ENCODE measurements at regions not wholly inside any gene's neighbourhood (a gene's known extent, or its start where the extent isn't known, plus 50 kb on each side); places are given as distances from the start of the nearest gene placed in this dataset.
"Not testable (repeated sequence)": the region's sequence is repeated elsewhere in the genome, so short reads cannot be mapped to it uniquely, and the experiment has no call there.

DNA sequence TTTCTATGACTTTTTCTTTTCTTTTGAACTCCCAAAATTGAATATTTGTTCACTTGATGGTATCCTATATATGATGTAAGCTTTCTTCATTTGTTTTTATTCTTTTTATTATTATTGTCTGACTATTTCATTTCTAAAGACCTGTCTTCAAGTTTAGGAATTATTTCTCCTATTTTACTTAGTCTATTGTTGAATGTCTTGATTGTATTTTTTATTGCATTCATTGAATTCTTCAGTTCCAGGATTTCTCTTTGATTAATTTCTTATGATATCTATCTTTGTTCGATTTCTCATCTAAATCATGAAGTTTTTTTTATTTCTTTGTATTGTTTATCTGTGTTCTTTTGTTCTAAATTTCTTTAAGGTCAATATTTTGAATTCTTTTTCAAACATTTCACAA lies 238.8 kb downstream of the TTC6 start:
- Histone ChIP-seq H3K9me3 (ENCODE audit: insufficient read depth, low read depth, low read length) (no peaks in the 10 kb centered on the region), H4K20me1 (ENCODE audit: insufficient read depth, low read length) (no peaks in the 10 kb centered on the region), H2AFZ (ENCODE audit: low read depth, low read length) (no peak overlapping the region), H3K79me2 (ENCODE audit: insufficient read depth, low read length) (no peaks in the 10 kb centered on the region), H3K9ac (ENCODE audit: low read length) (no peak overlapping the region), H3K4me1 (ENCODE audit: insufficient read depth, low read length) (no peaks in the 10 kb centered on the region), H3K27ac (ENCODE audit: low read depth, low read length) (no peak overlapping the region), H3K4me2 (ENCODE audit: low read length) (no peak overlapping the region), H3K4me3 (ENCODE audit: insufficient read depth, low read depth, low read length) (no peak overlapping the region), H3K27me3 (ENCODE audit: insufficient read depth, low read length) (no peaks in the 10 kb centered on the region), H3K36me3 (ENCODE audit: insufficient read depth, low read length) (no peaks in the 10 kb centered on the region)
- Mint-ChIP-seq H3K9me3 (ENCODE audit: unreplicated experiment) (peaks cover 19% of the 10 kb centered on the region), H3K4me3 (ENCODE audit: unreplicated experiment) (no peak overlapping the region), H3K27me3 (ENCODE audit: low read depth, unreplicated experiment) (no peaks in the 10 kb centered on the region), H3K27ac (ENCODE audit: unreplicated experiment) (no peak overlapping the region), H3K36me3 (ENCODE audit: low read depth, unreplicated experiment) (no peaks in the 10 kb centered on the region), H3K4me1 (ENCODE audit: low read depth, unreplicated experiment) (no peaks in the 10 kb centered on the region)
- DNase-seq (ENCODE audit: low read depth) (no peak), FAIRE-seq (no peak)
- TF ChIP-seq, protein P1, sequence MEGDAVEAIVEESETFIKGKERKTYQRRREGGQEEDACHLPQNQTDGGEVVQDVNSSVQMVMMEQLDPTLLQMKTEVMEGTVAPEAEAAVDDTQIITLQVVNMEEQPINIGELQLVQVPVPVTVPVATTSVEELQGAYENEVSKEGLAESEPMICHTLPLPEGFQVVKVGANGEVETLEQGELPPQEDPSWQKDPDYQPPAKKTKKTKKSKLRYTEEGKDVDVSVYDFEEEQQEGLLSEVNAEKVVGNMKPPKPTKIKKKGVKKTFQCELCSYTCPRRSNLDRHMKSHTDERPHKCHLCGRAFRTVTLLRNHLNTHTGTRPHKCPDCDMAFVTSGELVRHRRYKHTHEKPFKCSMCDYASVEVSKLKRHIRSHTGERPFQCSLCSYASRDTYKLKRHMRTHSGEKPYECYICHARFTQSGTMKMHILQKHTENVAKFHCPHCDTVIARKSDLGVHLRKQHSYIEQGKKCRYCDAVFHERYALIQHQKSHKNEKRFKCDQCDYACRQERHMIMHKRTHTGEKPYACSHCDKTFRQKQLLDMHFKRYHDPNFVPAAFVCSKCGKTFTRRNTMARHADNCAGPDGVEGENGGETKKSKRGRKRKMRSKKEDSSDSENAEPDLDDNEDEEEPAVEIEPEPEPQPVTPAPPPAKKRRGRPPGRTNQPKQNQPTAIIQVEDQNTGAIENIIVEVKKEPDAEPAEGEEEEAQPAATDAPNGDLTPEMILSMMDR (IDR thresholded peaks at IDR 0.05; ENCODE audit: insufficient read depth, low read depth, low read length): no peak
- TF ChIP-seq EZH2 (IDR thresholded peaks at IDR 0.05; ENCODE audit: insufficient read depth, low read length): no peak

DNA sequence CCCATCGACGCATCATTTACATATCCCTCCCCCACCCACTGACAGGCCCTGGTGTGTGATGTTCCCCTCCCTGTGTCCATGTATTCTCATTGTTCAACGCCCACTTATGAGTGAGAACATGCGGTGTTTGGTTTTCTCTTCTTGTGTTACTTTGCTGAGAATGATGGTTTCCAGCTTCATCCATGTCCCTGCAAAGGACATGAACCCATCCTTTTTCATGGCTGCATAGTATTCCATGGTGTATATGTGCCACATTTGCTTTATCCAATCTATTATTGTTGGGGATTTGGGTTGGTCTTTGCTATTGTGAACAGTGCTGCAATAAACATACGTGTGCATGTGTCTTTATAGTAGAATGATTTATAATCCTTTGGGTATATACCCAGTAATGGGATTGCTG lies 243.3 kb downstream of the TTC6 start:
- H3K36me3 Mint-ChIP-seq (ENCODE audit: low read depth, unreplicated experiment); H2AFZ ChIP-seq (ENCODE audit: low read depth, low read length); H3K36me3 ChIP-seq (ENCODE audit: insufficient read depth, low read length); H3K27ac Mint-ChIP-seq (ENCODE audit: unreplicated experiment); DNase-seq (ENCODE audit: low read depth); H3K4me3 Mint-ChIP-seq (ENCODE audit: unreplicated experiment); H3K27ac ChIP-seq (ENCODE audit: low read depth, low read length); H3K4me1 ChIP-seq (ENCODE audit: insufficient read depth, low read length); H3K79me2 ChIP-seq (ENCODE audit: insufficient read depth, low read length); FAIRE-seq; H3K27me3 Mint-ChIP-seq (ENCODE audit: low read depth, unreplicated experiment); H3K27me3 ChIP-seq (ENCODE audit: insufficient read depth, low read length); H3K4me1 Mint-ChIP-seq (ENCODE audit: low read depth, unreplicated experiment); H4K20me1 ChIP-seq (ENCODE audit: insufficient read depth, low read length); H3K9me3 ChIP-seq (ENCODE audit: insufficient read depth, low read depth, low read length); H3K4me2 ChIP-seq (ENCODE audit: low read length); H3K9ac ChIP-seq (ENCODE audit: low read length); H3K4me3 ChIP-seq (ENCODE audit: insufficient read depth, low read depth, low read length); H3K9me3 Mint-ChIP-seq (ENCODE audit: unreplicated experiment): not testable (repeated sequence)

DNA sequence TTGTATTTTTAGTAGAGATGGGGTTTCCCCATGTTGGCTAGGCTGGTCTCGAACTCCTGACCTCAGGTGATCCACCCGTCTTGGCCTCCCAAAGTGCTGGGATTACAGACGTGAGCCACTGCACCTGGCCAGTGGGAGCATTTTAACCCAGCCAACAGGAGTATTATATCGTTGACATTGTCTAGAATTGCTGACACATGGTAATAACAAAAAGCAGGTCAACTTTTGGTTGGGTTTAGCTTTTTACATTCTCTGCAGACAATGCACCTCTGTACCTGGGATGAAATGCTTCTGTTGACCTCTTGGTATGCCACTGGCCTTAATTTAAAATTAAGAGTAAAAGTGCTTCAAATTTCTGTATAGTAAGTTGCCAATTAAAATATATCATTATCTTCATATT lies 245.6 kb downstream of the TTC6 start:
- not testable (repeated sequence) for H3K9me3 Mint-ChIP-seq (ENCODE audit: unreplicated experiment); H2AFZ ChIP-seq (ENCODE audit: low read depth, low read length); H3K9ac ChIP-seq (ENCODE audit: low read length); H3K4me2 ChIP-seq (ENCODE audit: low read length); FAIRE-seq; H3K9me3 ChIP-seq (ENCODE audit: insufficient read depth, low read depth, low read length); H3K79me2 ChIP-seq (ENCODE audit: insufficient read depth, low read length); H3K27me3 ChIP-seq (ENCODE audit: insufficient read depth, low read length); H3K4me1 ChIP-seq (ENCODE audit: insufficient read depth, low read length); H3K4me1 Mint-ChIP-seq (ENCODE audit: low read depth, unreplicated experiment); DNase-seq (ENCODE audit: low read depth); H3K27ac ChIP-seq (ENCODE audit: low read depth, low read length); H3K4me3 Mint-ChIP-seq (ENCODE audit: unreplicated experiment); H3K36me3 Mint-ChIP-seq (ENCODE audit: low read depth, unreplicated experiment); H3K4me3 ChIP-seq (ENCODE audit: insufficient read depth, low read depth, low read length); H3K27ac Mint-ChIP-seq (ENCODE audit: unreplicated experiment); H3K27me3 Mint-ChIP-seq (ENCODE audit: low read depth, unreplicated experiment); H4K20me1 ChIP-seq (ENCODE audit: insufficient read depth, low read length); H3K36me3 ChIP-seq (ENCODE audit: insufficient read depth, low read length)

DNA sequence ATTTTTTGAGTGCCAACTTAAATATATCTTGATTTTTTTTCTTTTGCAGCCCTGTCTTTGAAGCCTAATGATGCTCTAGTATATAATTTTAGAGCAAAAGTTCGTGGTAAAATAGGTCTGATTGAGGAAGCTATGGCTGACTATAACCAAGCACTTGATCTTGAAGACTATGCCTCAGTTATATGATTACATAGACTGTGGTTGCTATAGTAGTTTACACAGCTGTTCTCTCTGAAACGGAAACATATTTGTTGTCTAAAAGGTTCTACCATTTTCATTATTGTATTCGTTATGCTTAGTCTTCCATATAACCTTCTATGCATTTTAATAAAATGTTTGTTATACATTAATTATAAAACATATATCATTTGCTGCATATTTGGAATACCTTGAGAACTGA lies 246.7 kb downstream of the TTC6 start:
- H3K27ac ChIP-seq (ENCODE audit: low read depth, low read length): no peak overlapping the region
- H3K4me1 ChIP-seq (ENCODE audit: insufficient read depth, low read length): no peaks in the 10 kb centered on the region
- H3K36me3 ChIP-seq (ENCODE audit: insufficient read depth, low read length): no peaks in the 10 kb centered on the region
- no peak overlapping the region for H3K27ac Mint-ChIP-seq (ENCODE audit: unreplicated experiment)
- DNase-seq (ENCODE audit: low read depth) (no peak), FAIRE-seq (no peak)
- H3K4me2 ChIP-seq (ENCODE audit: low read length): no peak overlapping the region
- no peaks in the 10 kb centered on the region for H3K27me3 Mint-ChIP-seq (ENCODE audit: low read depth, unreplicated experiment)
- H3K9me3 Mint-ChIP-seq (ENCODE audit: unreplicated experiment): peaks cover 4% of the 10 kb centered on the region
- no peaks in the 10 kb centered on the region for H3K36me3 Mint-ChIP-seq (ENCODE audit: low read depth, unreplicated experiment)
- no peak overlapping the region for H2AFZ ChIP-seq (ENCODE audit: low read depth, low read length)
- no peak overlapping the region for H3K9ac ChIP-seq (ENCODE audit: low read length)
- no peak for TF ChIP-seq EZH2 (IDR thresholded peaks at IDR 0.05; ENCODE audit: insufficient read depth, low read length)
- TF ChIP-seq, protein P1 (IDR thresholded peaks at IDR 0.05; ENCODE audit: insufficient read depth, low read depth, low read length): no peak
- no peaks in the 10 kb centered on the region for H3K9me3 ChIP-seq (ENCODE audit: insufficient read depth, low read depth, low read length)
- H4K20me1 ChIP-seq (ENCODE audit: insufficient read depth, low read length): no peaks in the 10 kb centered on the region
- no peaks in the 10 kb centered on the region for H3K27me3 ChIP-seq (ENCODE audit: insufficient read depth, low read length)
- no peaks in the 10 kb centered on the region for H3K79me2 ChIP-seq (ENCODE audit: insufficient read depth, low read length)
- H3K4me3 ChIP-seq (ENCODE audit: insufficient read depth, low read depth, low read length): no peak overlapping the region
- no peaks in the 10 kb centered on the region for H3K4me1 Mint-ChIP-seq (ENCODE audit: low read depth, unreplicated experiment)
- no peak overlapping the region for H3K4me3 Mint-ChIP-seq (ENCODE audit: unreplicated experiment)

Measured in astrocyte (in vitro differentiated cells and primary cell).